ENCODE measurements at regions not wholly inside any gene's neighbourhood (a gene's known extent, or its start where the extent isn't known, plus 50 kb on each side); places are given as distances from the start of the nearest gene placed in this dataset.

GRCh38 chr5:167902298-167902697 lies 389.1 kb upstream of the WWC1 start:
- 54% methylated on average over 9 of the region's 9 CpGs for WGBS
- no peaks in the 10 kb centered on the region for H3K9me3 ChIP-seq (ENCODE audit: control insufficient read depth in 4 of 4, low read length in 3 of 4)
- H3K4me1 ChIP-seq (ENCODE audit: control insufficient read depth in 4 of 4, insufficient read depth in 4 of 4, low read length in 3 of 4): no peaks in the 10 kb centered on the region
- no peak overlapping the region for H3K4me3 ChIP-seq (ENCODE audit: low read depth in 1 of 3, low read length in 3 of 3)
- no peaks in the 10 kb centered on the region for H3K36me3 ChIP-seq (ENCODE audit: control insufficient read depth in 4 of 4, insufficient read depth in 3 of 4, low read depth in 1 of 4, low read length in 3 of 4)
- DNase-seq (ENCODE audit: low spot score): no peak
- no peaks in the 10 kb centered on the region for H3K27me3 ChIP-seq (ENCODE audit: control insufficient read depth in 4 of 4, insufficient read depth in 4 of 4, low read length in 3 of 4)
- H3K27ac ChIP-seq (ENCODE audit: low read depth in 1 of 2, low read length in 2 of 2): no peak overlapping the region
- H3K9ac ChIP-seq (ENCODE audit: low read depth in 1 of 2, low read length in 2 of 2): no peak overlapping the region
- no peak for TF ChIP-seq RAD21 (IDR thresholded peaks at IDR 0.05)
- TF ChIP-seq HNF4G (IDR thresholded peaks at IDR 0.05): no peak
- no peak for TF ChIP-seq JUND (IDR thresholded peaks at IDR 0.05)
- TF ChIP-seq EGR1 (IDR thresholded peaks at IDR 0.05; ENCODE audit: low read depth in 2 of 2): no peak
- no peak for TF ChIP-seq GABPA (IDR thresholded peaks at IDR 0.05 in 1 of 2, conservative IDR thresholded peaks at IDR 0.05 in 1 of 2)
- TF ChIP-seq YY1 (IDR thresholded peaks at IDR 0.05): no peak
- no peak for TF ChIP-seq CTCF (IDR thresholded peaks at IDR 0.05; ENCODE audit: low read depth, low read length, missing input control)
- TF ChIP-seq NR2F2 (IDR thresholded peaks at IDR 0.05): no peak

GRCh38 chr5:167903243-167903642 lies 388.2 kb upstream of the WWC1 start:
- DNase-seq (ENCODE audit: low spot score): no peak
- Histone ChIP-seq H3K4me1 (ENCODE audit: control insufficient read depth in 4 of 4, insufficient read depth in 4 of 4, low read length in 3 of 4) (no peaks in the 10 kb centered on the region), H3K9me3 (ENCODE audit: control insufficient read depth in 4 of 4, low read length in 3 of 4) (no peaks in the 10 kb centered on the region), H3K9ac (ENCODE audit: low read depth in 1 of 2, low read length in 2 of 2) (no peak overlapping the region), H3K36me3 (ENCODE audit: control insufficient read depth in 4 of 4, insufficient read depth in 3 of 4, low read depth in 1 of 4, low read length in 3 of 4) (no peaks in the 10 kb centered on the region), H3K4me3 (ENCODE audit: low read depth in 1 of 3, low read length in 3 of 3) (no peak overlapping the region), H3K27me3 (ENCODE audit: control insufficient read depth in 4 of 4, insufficient read depth in 4 of 4, low read length in 3 of 4) (no peaks in the 10 kb centered on the region), H3K27ac (ENCODE audit: low read depth in 1 of 2, low read length in 2 of 2) (no peak overlapping the region)
- TF ChIP-seq MAX (IDR thresholded peaks at IDR 0.05): no peak
- no peak for TF ChIP-seq ATF3 (IDR thresholded peaks at IDR 0.05)
- no peak for TF ChIP-seq FOXA2 (IDR thresholded peaks at IDR 0.05)
- no peak for TF ChIP-seq EGR1 (IDR thresholded peaks at IDR 0.05; ENCODE audit: low read depth in 2 of 2)
- no peak for TF ChIP-seq RXRA (IDR thresholded peaks at IDR 0.05)
- TF ChIP-seq HNF4A (conservative IDR thresholded peaks at IDR 0.05): no peak
- no peak for TF ChIP-seq RAD21 (IDR thresholded peaks at IDR 0.05)
- TF ChIP-seq CTCF (IDR thresholded peaks at IDR 0.05; ENCODE audit: low read depth, low read length, missing input control): no peak
- no peak for TF ChIP-seq SP1 (IDR thresholded peaks at IDR 0.05)
- TF ChIP-seq HNF4G (IDR thresholded peaks at IDR 0.05): no peak
- TF ChIP-seq FOXA1 (IDR thresholded peaks at IDR 0.05): no peak
- TF ChIP-seq YY1 (IDR thresholded peaks at IDR 0.05): no peak
- TF ChIP-seq TAF1 (conservative IDR thresholded peaks at IDR 0.05): no peak
- no peak for TF ChIP-seq JUND (IDR thresholded peaks at IDR 0.05)
- no peak for TF ChIP-seq GABPA (IDR thresholded peaks at IDR 0.05 in 1 of 2, conservative IDR thresholded peaks at IDR 0.05 in 1 of 2)
- no peak for TF ChIP-seq REST (IDR thresholded peaks at IDR 0.05)
- no peak for TF ChIP-seq NR2F2 (IDR thresholded peaks at IDR 0.05)
- TF ChIP-seq ZBTB33 (IDR thresholded peaks at IDR 0.05): no peak
- 83% methylated on average over 4 of the region's 4 CpGs for WGBS

Measured in liver (tissue), 8 donors.